K562 (cell line): ENCODE measurements at regions not wholly inside any gene's neighbourhood (a gene's known extent, or its start where the extent isn't known, plus 50 kb on each side); places are given as distances from the start of the nearest gene placed in this dataset.

Experiments used
- ATAC-seq: fragments of 200-7000 bp; cut with Tn5 transposase; 3 replicates; pipeline ENCODE4 v1.9.1; 2020; ENCODE audit warnings: moderate library complexity
- BruUV-seq: library from RNA; stranded (reverse); fragments of 400-500 nt; replicated peaks from 2 replicates; lab custom pipeline; 2021; lab: Mats Ljungman, UMichigan
- CTCF ChIA-PET: fragments of 300-600 bp; formaldehyde crosslinking; extraction: SDS; loops from one replicate; lab custom pipeline; 2021; ENCODE audit warnings: low intra/inter-chr PET ratio; lab: Yijun Ruan, JAX
- POLR2A ChIA-PET: fragments of 300-600, 350-650 bp; sonication (Branson Sonifier 250); formaldehyde crosslinking; extraction: SDS; loops from one replicate; lab custom pipeline; 2021; ENCODE audit warnings: antibody characterized with exemption, inconsistent platforms; lab: Yijun Ruan, JAX
- DNase-seq, 4 experiments: peaks; one replicate each; pipeline versions ENCODE4 v3.0.0 to v3.0.0-alpha.2; 2011 to 2018; ENCODE audit warnings: low spot score in 3 of 4, mixed read lengths in 3 of 4; ENCODE audit errors: extremely low read depth in 1 of 4
- FAIRE-seq: peaks from 2 replicates; lab custom pipeline; 2011; peaks lifted over from hg19 to GRCh38; lab: Jason Lieb, UNC
- H2AFZ ChIP-seq: 2 replicates; pipeline ENCODE4 v1.6.0; 2011; ENCODE audit warnings: low read depth, low read length, control low read depth, inconsistent platforms
- H3K27ac ChIP-seq: fragments of 200-600 bp; 3 replicates; pipeline ENCODE4 v1.8.0; 2011; ENCODE audit warnings: low read depth, mild to moderate bottlenecking, control low read depth, inconsistent platforms, low read length, moderate library complexity, mixed read lengths; ENCODE audit errors: extremely low read depth
- H3K27me3 ChIP-seq, 2 experiments: fragments of 300-600 bp in 1 of 2; 2 replicates in 1 of 2; 3 replicates in 1 of 2; pipeline versions ENCODE4 v1.6.0 to v1.8.0; 2011; ENCODE audit warnings: inconsistent platforms in 2 of 2, low read length in 2 of 2, mild to moderate bottlenecking in 1 of 2, mixed read lengths in 1 of 2, moderate library complexity in 1 of 2; ENCODE audit not compliant: control insufficient read depth in 2 of 2, insufficient read depth in 2 of 2
- H3K36me3 ChIP-seq: fragments of 300-600 bp; 3 replicates; pipeline ENCODE4 v1.8.0; 2011; ENCODE audit warnings: mild to moderate bottlenecking, low read length, inconsistent platforms; ENCODE audit not compliant: control insufficient read depth, insufficient read depth
- H3K4me1 ChIP-seq, 2 experiments: fragments of 200-600 bp in 1 of 2; replicated peaks in 1 of 2; 2 replicates in 1 of 2; 3 replicates in 1 of 2; pipeline versions ENCODE4 v1.5.1 to v1.8.0; 2011; ENCODE audit warnings: inconsistent platforms in 2 of 2, low read length in 2 of 2, mild to moderate bottlenecking in 1 of 2, mixed read lengths in 1 of 2, moderate library complexity in 1 of 2; ENCODE audit not compliant: control insufficient read depth in 2 of 2, insufficient read depth in 2 of 2
- H3K4me2 ChIP-seq: 2 replicates; pipeline ENCODE4 v1.6.1; 2011; ENCODE audit warnings: low read length, control low read depth, inconsistent platforms, mixed read lengths; ENCODE audit not compliant: insufficient read depth
- H3K4me3 ChIP-seq: fragments of 200-600 bp; sonication (generic), shearing (Covaris generic); 2 replicates; pipeline ENCODE4 v1.5.1; 2016; ENCODE audit warnings: control low read depth, inconsistent platforms
- H3K79me2 ChIP-seq: fragments of 200-600 bp; 3 replicates; pipeline ENCODE4 v1.8.0; 2011; ENCODE audit warnings: low read length, inconsistent platforms; ENCODE audit not compliant: control insufficient read depth, insufficient read depth
- H3K9ac ChIP-seq, 2 experiments: 2 replicates each; pipeline versions ENCODE4 v1.6.0 to v1.6.1; 2011; ENCODE audit warnings: low read depth in 2 of 2, low read length in 2 of 2, control low read depth in 1 of 2, inconsistent platforms in 1 of 2, mild to moderate bottlenecking in 1 of 2, mixed read lengths in 1 of 2; ENCODE audit not compliant: insufficient read depth in 1 of 2
- H3K9me1 ChIP-seq: one replicate; pipeline ENCODE4 v1.6.0; 2011; ENCODE audit warnings: inconsistent platforms, mild to moderate bottlenecking, low read length, moderate library complexity; ENCODE audit not compliant: control insufficient read depth, insufficient read depth
- H3K9me3 ChIP-seq: replicated peaks from 2 replicates; pipeline ENCODE4 v1.5.1; 2011; ENCODE audit warnings: low read depth, low read length, inconsistent platforms; ENCODE audit not compliant: control insufficient read depth, insufficient read depth
- H4K20me1 ChIP-seq: replicated peaks from 2 replicates; pipeline ENCODE4 v1.6.1; 2011; ENCODE audit warnings: low read length, inconsistent platforms, mixed read lengths; ENCODE audit not compliant: control insufficient read depth, insufficient read depth
- CAMTA2 ChIP-seq: fragments of 250-450 bp; sonication (Bioruptor Pico); conservative IDR thresholded peaks from 2 replicates; pipeline ENCODE4 v1.5.1; 2022
- CREB3 ChIP-seq: fragments of 450-650 bp; conservative IDR thresholded peaks from 2 replicates; pipeline ENCODE4 v1.6.1; 2016; ENCODE audit warnings: missing genetic modification characterization, low read depth, mild to moderate bottlenecking, missing compliant biosample characterization, moderate library complexity
- ERF ChIP-seq: fragments of 450-650 bp; formaldehyde crosslinking; IDR thresholded peaks from 2 replicates; pipeline ENCODE4 v1.4.0; 2020; ENCODE audit warnings: mild to moderate bottlenecking, mixed read lengths
- GATA2 ChIP-seq: sonication (generic); formaldehyde crosslinking; IDR thresholded peaks from 2 replicates; pipeline ENCODE4 v1.4.0; 2020; ENCODE audit warnings: mild to moderate bottlenecking, missing genetic modification reagents
- HNRNPK ChIP-seq: fragments of 200-400 bp; formaldehyde crosslinking; IDR thresholded peaks from one replicate; pipeline ENCODE4 v1.6.1; 2018; ENCODE audit warnings: mild to moderate bottlenecking, low read depth, low read length; ENCODE audit not compliant: poor library complexity, severe bottlenecking
- NR2C1 ChIP-seq, 2 experiments: fragments of 450-650 bp; IDR thresholded peaks; 2 replicates each; pipeline ENCODE4 v1.6.1; 2017; ENCODE audit warnings: mild to moderate bottlenecking in 2 of 2, antibody characterized with exemption in 1 of 2, inconsistent platforms in 1 of 2, missing compliant biosample characterization in 1 of 2, missing genetic modification characterization in 1 of 2
- SAFB ChIP-seq: fragments of 200-400 bp; formaldehyde crosslinking; IDR thresholded peaks from 2 replicates; pipeline ENCODE4 v1.6.1; 2017; ENCODE audit warnings: low read depth, low read length, borderline replicate concordance
- TAL1 ChIP-seq: fragments of 450-650 bp; IDR thresholded peaks from 2 replicates; pipeline ENCODE4 v1.6.1; 2016; ENCODE audit warnings: mild to moderate bottlenecking
- ZNF280B ChIP-seq: fragments of 250-450 bp; sonication (Bioruptor Pico); IDR thresholded peaks from 2 replicates; pipeline ENCODE4 v1.5.1; 2021; ENCODE audit warnings: mild to moderate bottlenecking
- in situ Hi-C: fragments of 300-500 bp; cut with MboI; formaldehyde crosslinking; loops from 4 replicates; pipeline ENCODE4 v1.15.0; 2018; ENCODE audit warnings: inconsistent platforms, mixed read lengths
- intact Hi-C: fragments of 100-400 bp; cut with micrococcal nuclease; formaldehyde crosslinking; loops from 2 replicates; pipeline ENCODE4 v1.14.2; 2022
- TF ChIP-seq, protein P1 (sequence below): fragments of 450-650 bp; IDR thresholded peaks from 2 replicates; pipeline ENCODE4 v1.6.1; 2016; ENCODE audit warnings: mild to moderate bottlenecking, moderate library complexity

DNA sequence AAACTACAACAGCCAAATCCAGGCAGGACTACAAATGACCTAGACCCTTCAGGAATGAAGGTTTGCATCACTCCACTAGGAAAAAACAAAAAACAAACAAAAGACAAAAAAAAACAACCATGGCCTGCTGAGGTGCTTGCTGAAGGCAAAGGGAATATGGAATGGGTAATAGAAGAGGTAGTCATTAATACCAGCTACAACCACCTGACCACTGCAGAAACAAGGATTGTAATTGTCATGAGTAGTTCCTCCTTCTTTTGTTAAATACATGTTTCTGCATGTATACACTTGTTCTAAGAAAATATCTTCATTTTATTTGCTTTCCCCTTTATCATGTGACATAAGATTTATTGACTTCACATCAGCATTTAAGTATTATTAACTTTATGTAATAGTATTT, 409.8 kb upstream of the GRID2 start:
- in situ Hi-C loops = no loop called here
- ChIA-PET POLR2A (interaction anchor here (0.6 kb wide), 1 partner anchor 633 kb away, joined by 5 read pairs; no protein-coding TSS in a partner anchor), CTCF (no interaction called here)
- no peak for DNase-seq
- Histone ChIP-seq H3K9me1 (no peaks in the 10 kb centered on the region), H4K20me1 (no peaks in the 10 kb centered on the region), H3K36me3 (no peaks in the 10 kb centered on the region), H3K9ac (no peak overlapping the region), H3K4me1 (no peaks in the 10 kb centered on the region), H2AFZ (no peak overlapping the region), H3K27me3 (no peaks in the 10 kb centered on the region), H3K4me3 (no peak overlapping the region), H3K79me2 (no peaks in the 10 kb centered on the region), H3K27ac (no peak overlapping the region), H3K9me3 (no peaks in the 10 kb centered on the region), H3K4me2 (no peak overlapping the region)
- no peak for FAIRE-seq
- ATAC-seq = no peak
- intact Hi-C loops = no loop called here
- no TSS peak for BruUV-seq
- TF ChIP-seq CREB3 (tag) (no peak), CAMTA2 (CRISPR knock-in tag) (no peak), SAFB (no peak), TAL1 (no peak), ZNF280B (CRISPR knock-in tag) (no peak), ERF (no peak), GATA2 (no peak), HNRNPK (no peak), NR2C1 (IDR thresholded peaks at IDR 0.05) (no peak), NR2C1 (tag; IDR thresholded peaks at IDR 0.05) (no peak)
- TF ChIP-seq, protein P1, sequence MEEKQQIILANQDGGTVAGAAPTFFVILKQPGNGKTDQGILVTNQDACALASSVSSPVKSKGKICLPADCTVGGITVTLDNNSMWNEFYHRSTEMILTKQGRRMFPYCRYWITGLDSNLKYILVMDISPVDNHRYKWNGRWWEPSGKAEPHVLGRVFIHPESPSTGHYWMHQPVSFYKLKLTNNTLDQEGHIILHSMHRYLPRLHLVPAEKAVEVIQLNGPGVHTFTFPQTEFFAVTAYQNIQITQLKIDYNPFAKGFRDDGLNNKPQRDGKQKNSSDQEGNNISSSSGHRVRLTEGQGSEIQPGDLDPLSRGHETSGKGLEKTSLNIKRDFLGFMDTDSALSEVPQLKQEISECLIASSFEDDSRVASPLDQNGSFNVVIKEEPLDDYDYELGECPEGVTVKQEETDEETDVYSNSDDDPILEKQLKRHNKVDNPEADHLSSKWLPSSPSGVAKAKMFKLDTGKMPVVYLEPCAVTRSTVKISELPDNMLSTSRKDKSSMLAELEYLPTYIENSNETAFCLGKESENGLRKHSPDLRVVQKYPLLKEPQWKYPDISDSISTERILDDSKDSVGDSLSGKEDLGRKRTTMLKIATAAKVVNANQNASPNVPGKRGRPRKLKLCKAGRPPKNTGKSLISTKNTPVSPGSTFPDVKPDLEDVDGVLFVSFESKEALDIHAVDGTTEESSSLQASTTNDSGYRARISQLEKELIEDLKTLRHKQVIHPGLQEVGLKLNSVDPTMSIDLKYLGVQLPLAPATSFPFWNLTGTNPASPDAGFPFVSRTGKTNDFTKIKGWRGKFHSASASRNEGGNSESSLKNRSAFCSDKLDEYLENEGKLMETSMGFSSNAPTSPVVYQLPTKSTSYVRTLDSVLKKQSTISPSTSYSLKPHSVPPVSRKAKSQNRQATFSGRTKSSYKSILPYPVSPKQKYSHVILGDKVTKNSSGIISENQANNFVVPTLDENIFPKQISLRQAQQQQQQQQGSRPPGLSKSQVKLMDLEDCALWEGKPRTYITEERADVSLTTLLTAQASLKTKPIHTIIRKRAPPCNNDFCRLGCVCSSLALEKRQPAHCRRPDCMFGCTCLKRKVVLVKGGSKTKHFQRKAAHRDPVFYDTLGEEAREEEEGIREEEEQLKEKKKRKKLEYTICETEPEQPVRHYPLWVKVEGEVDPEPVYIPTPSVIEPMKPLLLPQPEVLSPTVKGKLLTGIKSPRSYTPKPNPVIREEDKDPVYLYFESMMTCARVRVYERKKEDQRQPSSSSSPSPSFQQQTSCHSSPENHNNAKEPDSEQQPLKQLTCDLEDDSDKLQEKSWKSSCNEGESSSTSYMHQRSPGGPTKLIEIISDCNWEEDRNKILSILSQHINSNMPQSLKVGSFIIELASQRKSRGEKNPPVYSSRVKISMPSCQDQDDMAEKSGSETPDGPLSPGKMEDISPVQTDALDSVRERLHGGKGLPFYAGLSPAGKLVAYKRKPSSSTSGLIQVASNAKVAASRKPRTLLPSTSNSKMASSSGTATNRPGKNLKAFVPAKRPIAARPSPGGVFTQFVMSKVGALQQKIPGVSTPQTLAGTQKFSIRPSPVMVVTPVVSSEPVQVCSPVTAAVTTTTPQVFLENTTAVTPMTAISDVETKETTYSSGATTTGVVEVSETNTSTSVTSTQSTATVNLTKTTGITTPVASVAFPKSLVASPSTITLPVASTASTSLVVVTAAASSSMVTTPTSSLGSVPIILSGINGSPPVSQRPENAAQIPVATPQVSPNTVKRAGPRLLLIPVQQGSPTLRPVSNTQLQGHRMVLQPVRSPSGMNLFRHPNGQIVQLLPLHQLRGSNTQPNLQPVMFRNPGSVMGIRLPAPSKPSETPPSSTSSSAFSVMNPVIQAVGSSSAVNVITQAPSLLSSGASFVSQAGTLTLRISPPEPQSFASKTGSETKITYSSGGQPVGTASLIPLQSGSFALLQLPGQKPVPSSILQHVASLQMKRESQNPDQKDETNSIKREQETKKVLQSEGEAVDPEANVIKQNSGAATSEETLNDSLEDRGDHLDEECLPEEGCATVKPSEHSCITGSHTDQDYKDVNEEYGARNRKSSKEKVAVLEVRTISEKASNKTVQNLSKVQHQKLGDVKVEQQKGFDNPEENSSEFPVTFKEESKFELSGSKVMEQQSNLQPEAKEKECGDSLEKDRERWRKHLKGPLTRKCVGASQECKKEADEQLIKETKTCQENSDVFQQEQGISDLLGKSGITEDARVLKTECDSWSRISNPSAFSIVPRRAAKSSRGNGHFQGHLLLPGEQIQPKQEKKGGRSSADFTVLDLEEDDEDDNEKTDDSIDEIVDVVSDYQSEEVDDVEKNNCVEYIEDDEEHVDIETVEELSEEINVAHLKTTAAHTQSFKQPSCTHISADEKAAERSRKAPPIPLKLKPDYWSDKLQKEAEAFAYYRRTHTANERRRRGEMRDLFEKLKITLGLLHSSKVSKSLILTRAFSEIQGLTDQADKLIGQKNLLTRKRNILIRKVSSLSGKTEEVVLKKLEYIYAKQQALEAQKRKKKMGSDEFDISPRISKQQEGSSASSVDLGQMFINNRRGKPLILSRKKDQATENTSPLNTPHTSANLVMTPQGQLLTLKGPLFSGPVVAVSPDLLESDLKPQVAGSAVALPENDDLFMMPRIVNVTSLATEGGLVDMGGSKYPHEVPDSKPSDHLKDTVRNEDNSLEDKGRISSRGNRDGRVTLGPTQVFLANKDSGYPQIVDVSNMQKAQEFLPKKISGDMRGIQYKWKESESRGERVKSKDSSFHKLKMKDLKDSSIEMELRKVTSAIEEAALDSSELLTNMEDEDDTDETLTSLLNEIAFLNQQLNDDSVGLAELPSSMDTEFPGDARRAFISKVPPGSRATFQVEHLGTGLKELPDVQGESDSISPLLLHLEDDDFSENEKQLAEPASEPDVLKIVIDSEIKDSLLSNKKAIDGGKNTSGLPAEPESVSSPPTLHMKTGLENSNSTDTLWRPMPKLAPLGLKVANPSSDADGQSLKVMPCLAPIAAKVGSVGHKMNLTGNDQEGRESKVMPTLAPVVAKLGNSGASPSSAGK = no peak
